Panc1 (cell line): ENCODE measurements at regions not wholly inside any gene's neighbourhood (a gene's known extent, or its start where the extent isn't known, plus 50 kb on each side); places are given as distances from the start of the nearest gene placed in this dataset.

Experiments used
- POLR2AphosphoS5 ChIP-seq: IDR thresholded peaks from 2 replicates; pipeline ENCODE4 v1.6.1; 2012; ENCODE audit warnings: mild to moderate bottlenecking, low read depth, low read length, moderate library complexity
- TF ChIP-seq, protein P1 (sequence below): fragments of 450-650 bp; IDR thresholded peaks from 2 replicates; pipeline ENCODE4 v1.5.1; 2017; ENCODE audit warnings: mild to moderate bottlenecking

DNA sequence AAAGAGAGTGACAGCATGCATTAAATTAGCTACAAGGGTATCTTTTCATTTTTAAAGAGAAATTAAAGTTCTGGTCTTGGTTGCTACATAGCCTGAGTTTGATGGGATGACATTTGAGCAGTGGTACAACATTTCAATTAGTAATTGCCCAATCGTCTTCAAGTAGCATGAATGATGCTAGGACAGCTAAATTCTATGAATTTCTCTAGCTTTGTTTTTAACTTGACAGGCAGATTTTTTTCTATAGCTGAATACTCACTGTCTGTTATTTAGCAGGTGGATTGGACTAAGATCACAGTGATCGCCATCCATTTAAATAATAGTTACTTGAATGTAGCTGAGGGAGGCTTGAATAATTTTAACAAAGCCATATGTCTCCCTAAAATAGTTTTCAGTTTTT, 162.2 kb downstream of the OXSM start:
- TF ChIP-seq, protein P1, sequence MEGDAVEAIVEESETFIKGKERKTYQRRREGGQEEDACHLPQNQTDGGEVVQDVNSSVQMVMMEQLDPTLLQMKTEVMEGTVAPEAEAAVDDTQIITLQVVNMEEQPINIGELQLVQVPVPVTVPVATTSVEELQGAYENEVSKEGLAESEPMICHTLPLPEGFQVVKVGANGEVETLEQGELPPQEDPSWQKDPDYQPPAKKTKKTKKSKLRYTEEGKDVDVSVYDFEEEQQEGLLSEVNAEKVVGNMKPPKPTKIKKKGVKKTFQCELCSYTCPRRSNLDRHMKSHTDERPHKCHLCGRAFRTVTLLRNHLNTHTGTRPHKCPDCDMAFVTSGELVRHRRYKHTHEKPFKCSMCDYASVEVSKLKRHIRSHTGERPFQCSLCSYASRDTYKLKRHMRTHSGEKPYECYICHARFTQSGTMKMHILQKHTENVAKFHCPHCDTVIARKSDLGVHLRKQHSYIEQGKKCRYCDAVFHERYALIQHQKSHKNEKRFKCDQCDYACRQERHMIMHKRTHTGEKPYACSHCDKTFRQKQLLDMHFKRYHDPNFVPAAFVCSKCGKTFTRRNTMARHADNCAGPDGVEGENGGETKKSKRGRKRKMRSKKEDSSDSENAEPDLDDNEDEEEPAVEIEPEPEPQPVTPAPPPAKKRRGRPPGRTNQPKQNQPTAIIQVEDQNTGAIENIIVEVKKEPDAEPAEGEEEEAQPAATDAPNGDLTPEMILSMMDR, result no peak
- TF ChIP-seq POLR2AphosphoS5, result no peak
